HepG2 (cell line): ENCODE measurements at regions not wholly inside any gene's neighbourhood (a gene's known extent, or its start where the extent isn't known, plus 50 kb on each side); places are given as distances from the start of the nearest gene placed in this dataset.

Experiments
- CAMTA2 ChIP-seq: sonication (generic); formaldehyde crosslinking; IDR thresholded peaks from 2 replicates; pipeline ENCODE4 v1.4.0; 2020; ENCODE audit warnings: mild to moderate bottlenecking, missing genetic modification reagents, borderline replicate concordance
- EED ChIP-seq: sonication (generic); formaldehyde crosslinking; IDR thresholded peaks from 2 replicates; pipeline ENCODE4 v1.5.0; 2020; ENCODE audit warnings: mild to moderate bottlenecking, missing genetic modification reagents
- GABPB1 ChIP-seq: IDR thresholded peaks from 2 replicates; pipeline ENCODE4 v1.6.1; 2016; ENCODE audit warnings: mild to moderate bottlenecking, missing genetic modification reagents, moderate library complexity, missing compliant biosample characterization
- MED13 ChIP-seq: sonication (generic); formaldehyde crosslinking; IDR thresholded peaks from 2 replicates; pipeline ENCODE4 v1.5.0; 2020; ENCODE audit warnings: missing genetic modification reagents
- MED8 ChIP-seq: sonication (generic); formaldehyde crosslinking; IDR thresholded peaks from 2 replicates; pipeline ENCODE4 v1.8.1; 2023; ENCODE audit warnings: mild to moderate bottlenecking, missing genetic modification reagents; ENCODE audit not compliant: insufficient replicate concordance
- RAD51 ChIP-seq: fragments of 450-650 bp; IDR thresholded peaks from 2 replicates; pipeline ENCODE4 v1.6.1; 2016; ENCODE audit warnings: borderline replicate concordance
- ZBTB3 ChIP-seq: sonication (generic); formaldehyde crosslinking; IDR thresholded peaks from 2 replicates; pipeline ENCODE4 v1.4.0; 2020; ENCODE audit warnings: low read depth, mild to moderate bottlenecking, moderate library complexity, missing genetic modification reagents, borderline replicate concordance
- ZFP1 ChIP-seq: IDR thresholded peaks from 2 replicates; pipeline ENCODE4 v1.6.1; 2016
- ZMYM4 ChIP-seq: sonication (generic); formaldehyde crosslinking; IDR thresholded peaks from 2 replicates; pipeline ENCODE4 v1.8.1; 2023; ENCODE audit warnings: mild to moderate bottlenecking, missing genetic modification reagents
- ZNF138 ChIP-seq: sonication (generic); formaldehyde crosslinking; IDR thresholded peaks from 2 replicates; pipeline ENCODE4 v1.5.0; 2020; ENCODE audit warnings: mild to moderate bottlenecking, low read depth, missing genetic modification reagents
- ZNF562 ChIP-seq: sonication (generic); formaldehyde crosslinking; IDR thresholded peaks from 2 replicates; pipeline ENCODE4 v1.8.0; 2022; ENCODE audit warnings: missing genetic modification reagents, borderline replicate concordance
- ZNF567 ChIP-seq: sonication (generic); formaldehyde crosslinking; IDR thresholded peaks from 2 replicates; pipeline ENCODE4 v1.8.1; 2023; ENCODE audit warnings: mild to moderate bottlenecking, missing genetic modification reagents, borderline replicate concordance
- ZNF589 ChIP-seq: sonication (generic); formaldehyde crosslinking; conservative IDR thresholded peaks from 2 replicates; pipeline ENCODE4 v1.8.0; 2022; ENCODE audit warnings: mild to moderate bottlenecking, moderate library complexity, missing genetic modification reagents
- ZNF709 ChIP-seq: sonication (generic); formaldehyde crosslinking; IDR thresholded peaks from 2 replicates; pipeline ENCODE4 v1.5.0; 2020; ENCODE audit warnings: mild to moderate bottlenecking, missing genetic modification reagents
- TF ChIP-seq, protein P1 (sequence below): IDR thresholded peaks from 2 replicates; pipeline ENCODE4 v1.6.1; 2016; ENCODE audit warnings: low read depth
- TF ChIP-seq, protein P2 (sequence below): sonication (generic); formaldehyde crosslinking; IDR thresholded peaks from one replicate; pipeline ENCODE4 v1.5.1; 2020; ENCODE audit warnings: mild to moderate bottlenecking, missing genetic modification reagents; ENCODE audit errors: not compliant biosample characterization
- TF ChIP-seq, protein P3 (sequence below): sonication (generic); formaldehyde crosslinking; IDR thresholded peaks from 2 replicates; pipeline ENCODE4 v1.5.0; 2020; ENCODE audit warnings: missing genetic modification reagents
- TF ChIP-seq, protein P4 (sequence below): IDR thresholded peaks from 2 replicates; pipeline ENCODE4 v1.6.1; 2016; ENCODE audit warnings: low read depth, borderline replicate concordance

DNA sequence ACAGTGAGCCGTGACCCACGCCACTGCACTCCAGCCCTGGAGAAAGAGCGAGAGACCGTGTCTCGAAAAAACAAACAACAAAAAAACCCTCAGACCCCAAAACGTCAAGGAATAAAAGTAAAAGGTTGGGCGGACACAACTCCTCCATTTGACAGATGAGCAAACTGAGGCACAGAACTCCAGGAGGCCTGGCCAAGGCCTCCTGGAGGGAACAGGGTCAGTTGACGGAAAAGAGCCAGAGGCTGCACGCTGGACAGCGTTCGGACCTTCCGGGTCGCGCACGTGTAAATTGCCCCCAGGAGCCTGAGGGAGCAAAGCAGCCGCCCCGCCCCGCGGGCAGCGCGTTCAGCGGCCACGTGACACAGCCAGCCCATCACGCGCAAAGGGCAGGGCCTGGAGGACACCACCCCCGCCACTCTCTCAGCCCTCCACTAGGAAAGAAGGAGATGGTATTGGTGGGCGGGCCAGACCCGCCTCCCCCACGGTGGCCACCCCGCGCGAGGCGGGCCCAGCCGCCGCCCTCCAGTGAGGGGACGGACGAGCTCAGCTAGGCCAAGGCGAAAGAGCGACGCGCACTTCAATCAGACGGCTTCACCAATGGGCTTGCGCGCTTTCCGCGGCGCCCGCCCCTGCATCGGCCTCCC is 81.5 kb downstream of the PTPDC1 start (continued):
- TF ChIP-seq MED8 (CRISPR knock-in tag): no peak
- TF ChIP-seq ZNF138 (CRISPR knock-in tag): no peak; the same call in 1 of the 2 replicates
- TF ChIP-seq ZNF709 (CRISPR knock-in tag): peak; percentile 63; the same call in 1 of the 2 replicates
- peak; percentile 75 for TF ChIP-seq ZMYM4
- no peak for TF ChIP-seq EED (CRISPR knock-in tag)
- TF ChIP-seq RAD51: peak; percentile 91
- TF ChIP-seq, protein P1, sequence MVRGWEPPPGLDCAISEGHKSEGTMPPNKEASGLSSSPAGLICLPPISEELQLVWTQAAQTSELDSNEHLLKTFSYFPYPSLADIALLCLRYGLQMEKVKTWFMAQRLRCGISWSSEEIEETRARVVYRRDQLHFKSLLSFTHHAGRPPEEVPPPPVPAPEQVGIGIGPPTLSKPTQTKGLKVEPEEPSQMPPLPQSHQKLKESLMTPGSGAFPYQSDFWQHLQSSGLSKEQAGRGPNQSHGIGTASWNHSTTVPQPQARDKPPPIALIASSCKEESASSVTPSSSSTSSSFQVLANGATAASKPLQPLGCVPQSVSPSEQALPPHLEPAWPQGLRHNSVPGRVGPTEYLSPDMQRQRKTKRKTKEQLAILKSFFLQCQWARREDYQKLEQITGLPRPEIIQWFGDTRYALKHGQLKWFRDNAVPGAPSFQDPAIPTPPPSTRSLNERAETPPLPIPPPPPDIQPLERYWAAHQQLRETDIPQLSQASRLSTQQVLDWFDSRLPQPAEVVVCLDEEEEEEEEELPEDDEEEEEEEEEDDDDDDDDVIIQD (CRISPR knock-in tag): peak; percentile 57; the same call in 1 of the 2 replicates
- no peak for TF ChIP-seq ZNF562
- TF ChIP-seq ZFP1 (CRISPR knock-in tag): 0 out of 2 replicates have a peak, but pooled peaks have one; percentile 42
- TF ChIP-seq, protein P2, sequence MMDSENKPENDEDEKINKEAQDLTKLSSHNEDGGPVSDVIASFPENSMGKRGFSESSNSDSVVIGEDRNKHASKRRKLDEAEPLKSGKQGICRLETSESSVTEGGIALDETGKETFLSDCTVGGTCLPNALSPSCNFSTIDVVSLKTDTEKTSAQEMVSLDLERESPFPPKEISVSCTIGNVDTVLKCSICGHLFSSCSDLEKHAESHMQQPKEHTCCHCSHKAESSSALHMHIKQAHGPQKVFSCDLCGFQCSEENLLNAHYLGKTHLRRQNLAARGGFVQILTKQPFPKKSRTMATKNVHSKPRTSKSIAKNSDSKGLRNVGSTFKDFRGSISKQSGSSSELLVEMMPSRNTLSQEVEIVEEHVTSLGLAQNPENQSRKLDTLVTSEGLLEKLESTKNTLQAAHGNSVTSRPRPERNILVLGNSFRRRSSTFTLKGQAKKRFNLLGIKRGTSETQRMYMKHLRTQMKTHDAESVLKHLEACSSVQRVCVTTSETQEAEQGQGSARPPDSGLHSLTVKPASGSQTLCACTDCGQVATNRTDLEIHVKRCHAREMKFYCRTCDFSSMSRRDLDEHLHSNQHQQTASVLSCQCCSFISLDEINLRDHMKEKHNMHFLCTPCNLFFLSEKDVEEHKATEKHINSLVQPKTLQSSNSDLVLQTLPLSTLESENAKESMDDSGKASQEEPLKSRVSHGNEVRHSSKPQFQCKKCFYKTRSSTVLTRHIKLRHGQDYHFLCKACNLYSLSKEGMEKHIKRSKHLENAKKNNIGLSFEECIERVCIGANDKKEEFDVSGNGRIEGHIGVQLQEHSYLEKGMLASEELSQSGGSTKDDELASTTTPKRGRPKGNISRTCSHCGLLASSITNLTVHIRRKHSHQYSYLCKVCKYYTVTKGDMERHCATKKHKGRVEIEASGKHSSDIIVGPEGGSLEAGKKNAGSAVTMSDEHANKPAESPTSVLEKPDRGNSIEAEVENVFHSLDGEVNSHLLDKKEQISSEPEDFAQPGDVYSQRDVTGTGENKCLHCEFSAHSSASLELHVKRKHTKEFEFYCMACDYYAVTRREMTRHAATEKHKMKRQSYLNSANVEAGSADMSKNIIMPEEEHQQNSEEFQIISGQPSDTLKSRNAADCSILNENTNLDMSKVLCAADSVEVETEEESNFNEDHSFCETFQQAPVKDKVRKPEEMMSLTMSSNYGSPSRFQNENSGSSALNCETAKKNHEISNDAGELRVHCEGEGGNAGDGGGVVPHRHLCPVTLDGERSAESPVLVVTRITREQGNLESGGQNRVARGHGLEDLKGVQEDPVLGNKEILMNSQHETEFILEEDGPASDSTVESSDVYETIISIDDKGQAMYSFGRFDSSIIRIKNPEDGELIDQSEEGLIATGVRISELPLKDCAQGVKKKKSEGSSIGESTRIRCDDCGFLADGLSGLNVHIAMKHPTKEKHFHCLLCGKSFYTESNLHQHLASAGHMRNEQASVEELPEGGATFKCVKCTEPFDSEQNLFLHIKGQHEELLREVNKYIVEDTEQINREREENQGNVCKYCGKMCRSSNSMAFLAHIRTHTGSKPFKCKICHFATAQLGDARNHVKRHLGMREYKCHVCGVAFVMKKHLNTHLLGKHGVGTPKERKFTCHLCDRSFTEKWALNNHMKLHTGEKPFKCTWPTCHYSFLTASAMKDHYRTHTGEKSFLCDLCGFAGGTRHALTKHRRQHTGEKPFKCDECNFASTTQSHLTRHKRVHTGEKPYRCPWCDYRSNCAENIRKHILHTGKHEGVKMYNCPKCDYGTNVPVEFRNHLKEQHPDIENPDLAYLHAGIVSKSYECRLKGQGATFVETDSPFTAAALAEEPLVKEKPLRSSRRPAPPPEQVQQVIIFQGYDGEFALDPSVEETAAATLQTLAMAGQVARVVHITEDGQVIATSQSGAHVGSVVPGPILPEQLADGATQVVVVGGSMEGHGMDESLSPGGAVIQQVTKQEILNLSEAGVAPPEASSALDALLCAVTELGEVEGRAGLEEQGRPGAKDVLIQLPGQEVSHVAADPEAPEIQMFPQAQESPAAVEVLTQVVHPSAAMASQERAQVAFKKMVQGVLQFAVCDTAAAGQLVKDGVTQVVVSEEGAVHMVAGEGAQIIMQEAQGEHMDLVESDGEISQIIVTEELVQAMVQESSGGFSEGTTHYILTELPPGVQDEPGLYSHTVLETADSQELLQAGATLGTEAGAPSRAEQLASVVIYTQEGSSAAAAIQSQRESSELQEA (CRISPR knock-in tag): no peak
- TF ChIP-seq, protein P3, sequence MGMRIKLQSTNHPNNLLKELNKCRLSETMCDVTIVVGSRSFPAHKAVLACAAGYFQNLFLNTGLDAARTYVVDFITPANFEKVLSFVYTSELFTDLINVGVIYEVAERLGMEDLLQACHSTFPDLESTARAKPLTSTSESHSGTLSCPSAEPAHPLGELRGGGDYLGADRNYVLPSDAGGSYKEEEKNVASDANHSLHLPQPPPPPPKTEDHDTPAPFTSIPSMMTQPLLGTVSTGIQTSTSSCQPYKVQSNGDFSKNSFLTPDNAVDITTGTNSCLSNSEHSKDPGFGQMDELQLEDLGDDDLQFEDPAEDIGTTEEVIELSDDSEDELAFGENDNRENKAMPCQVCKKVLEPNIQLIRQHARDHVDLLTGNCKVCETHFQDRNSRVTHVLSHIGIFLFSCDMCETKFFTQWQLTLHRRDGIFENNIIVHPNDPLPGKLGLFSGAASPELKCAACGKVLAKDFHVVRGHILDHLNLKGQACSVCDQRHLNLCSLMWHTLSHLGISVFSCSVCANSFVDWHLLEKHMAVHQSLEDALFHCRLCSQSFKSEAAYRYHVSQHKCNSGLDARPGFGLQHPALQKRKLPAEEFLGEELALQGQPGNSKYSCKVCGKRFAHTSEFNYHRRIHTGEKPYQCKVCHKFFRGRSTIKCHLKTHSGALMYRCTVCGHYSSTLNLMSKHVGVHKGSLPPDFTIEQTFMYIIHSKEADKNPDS (CRISPR knock-in tag): no peak
- TF ChIP-seq CAMTA2 (CRISPR knock-in tag): no peak
- no peak for TF ChIP-seq ZNF589
- TF ChIP-seq ZNF567 (CRISPR knock-in tag): no peak
- peak; percentile 41; the same call in 1 of the 2 replicates for TF ChIP-seq ZBTB3 (CRISPR knock-in tag)
- TF ChIP-seq, protein P4, sequence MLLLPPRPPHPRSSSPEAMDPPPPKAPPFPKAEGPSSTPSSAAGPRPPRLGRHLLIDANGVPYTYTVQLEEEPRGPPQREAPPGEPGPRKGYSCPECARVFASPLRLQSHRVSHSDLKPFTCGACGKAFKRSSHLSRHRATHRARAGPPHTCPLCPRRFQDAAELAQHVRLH (CRISPR knock-in tag): peak; percentile 78; the same call in 1 of the 2 replicates
- TF ChIP-seq GABPB1 (CRISPR knock-in tag): peak; percentile 86
- 0 out of 2 replicates have a peak, but pooled peaks have one; percentile 14 for TF ChIP-seq MED13 (CRISPR knock-in tag)
